HG03175 (cell line): ENCODE measurements at regions not wholly inside any gene's neighbourhood (a gene's known extent, or its start where the extent isn't known, plus 50 kb on each side); places are given as distances from the start of the nearest gene placed in this dataset.
"Not testable (repeated sequence)": the region's sequence is repeated elsewhere in the genome, so short reads cannot be mapped to it uniquely, and the experiment has no call there.

Source experiments
- ATAC-seq: cut with Tn5 transposase; IDR thresholded peaks from one replicate; pipeline ENCODE4 v1.9.1; 2021; ENCODE audit warnings: mild to moderate bottlenecking, moderate library complexity; ENCODE audit not compliant: unreplicated experiment

GRCh38 chr1:29409616-29410015 is 173.3 kb downstream of the PTPRU start:
- ATAC-seq: no peak

GRCh38 chr1:29408831-29409605 is 172.7 kb downstream of the PTPRU start:
- no peak for ATAC-seq

- no peak for ATAC-seq
Measured at GRCh38 chr1:29406814-29407213, 170.5 kb downstream of the PTPRU start.

GRCh38 chr1:29400203-29400602 is 163.9 kb downstream of the PTPRU start:
- not testable (repeated sequence) for ATAC-seq

- ATAC-seq: no peak
Measured at GRCh38 chr1:29399465-29399864, 163.1 kb downstream of the PTPRU start.

- ATAC-seq: no peak
Measured at GRCh38 chr1:29398431-29398830, 162.1 kb downstream of the PTPRU start.

- ATAC-seq: no peak
Measured at GRCh38 chr1:29397981-29398380, 161.7 kb downstream of the PTPRU start.

GRCh38 chr1:29397256-29397590 is 160.9 kb downstream of the PTPRU start:
- no peak for ATAC-seq

- no peak for ATAC-seq
Measured at GRCh38 chr1:29396438-29397255, 160.3 kb downstream of the PTPRU start.

- ATAC-seq: no peak
Measured at GRCh38 chr1:29395736-29396437, 159.6 kb downstream of the PTPRU start.

- no peak for ATAC-seq
Measured at GRCh38 chr1:29394521-29395225, 158.4 kb downstream of the PTPRU start.

- no peak for ATAC-seq
Measured at GRCh38 chr1:29393451-29393826, 157.1 kb downstream of the PTPRU start.

- ATAC-seq: no peak
Measured at GRCh38 chr1:29392486-29393450, 156.4 kb downstream of the PTPRU start.

- no peak for ATAC-seq
Measured at GRCh38 chr1:29392036-29392435, 155.7 kb downstream of the PTPRU start.

- ATAC-seq: no peak
Measured at GRCh38 chr1:29391362-29391880, 155.1 kb downstream of the PTPRU start.

GRCh38 chr1:29390491-29391361 is 154.4 kb downstream of the PTPRU start:
- no peak for ATAC-seq

GRCh38 chr1:29390075-29390474 is 153.8 kb downstream of the PTPRU start:
- ATAC-seq: no peak

- no peak for ATAC-seq
Measured at GRCh38 chr1:29389533-29390041, 153.3 kb downstream of the PTPRU start.

GRCh38 chr1:29388884-29389283 is 152.6 kb downstream of the PTPRU start:
- ATAC-seq: no peak
